ENCODE measurements at regions not wholly inside any gene's neighbourhood (a gene's known extent, or its start where the extent isn't known, plus 50 kb on each side); places are given as distances from the start of the nearest gene placed in this dataset.

DNA sequence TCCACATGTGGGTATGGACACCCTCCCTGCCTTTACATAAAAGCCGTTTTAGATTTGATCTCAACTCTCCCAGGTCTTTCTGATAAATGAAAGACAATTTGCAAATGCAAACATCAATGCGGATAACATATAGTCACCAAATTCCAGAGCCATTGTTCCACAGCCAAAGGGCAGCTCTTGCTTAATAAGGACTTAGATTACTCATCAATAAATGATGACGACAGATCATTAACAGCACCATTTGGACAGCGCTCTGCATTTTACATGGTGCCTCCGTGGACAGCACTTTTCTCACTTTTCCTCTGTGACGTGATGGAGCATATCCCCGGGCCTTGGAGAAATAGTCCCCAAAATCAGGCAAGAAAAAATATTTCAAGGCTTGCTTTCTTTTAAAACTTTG lies 370.3 kb upstream of the CELF2 start:
- peaks cover 4% of the 10 kb centered on the region for H3K4me1 Mint-ChIP-seq (ENCODE audit: low read depth, unreplicated experiment)
- Histone ChIP-seq H4K20me1 (ENCODE audit: insufficient read depth, low read length) (no peaks in the 10 kb centered on the region), H3K27me3 (ENCODE audit: insufficient read depth, low read length) (no peaks in the 10 kb centered on the region), H3K36me3 (ENCODE audit: insufficient read depth, low read length) (no peaks in the 10 kb centered on the region), H3K79me2 (ENCODE audit: insufficient read depth, low read length) (no peaks in the 10 kb centered on the region), H3K4me1 (ENCODE audit: insufficient read depth, low read length) (no peaks in the 10 kb centered on the region), H2AFZ (ENCODE audit: low read depth, low read length) (no peak overlapping the region), H3K4me2 (ENCODE audit: low read length) (no peak overlapping the region), H3K27ac (ENCODE audit: low read depth, low read length) (no peak overlapping the region), H3K4me3 (ENCODE audit: insufficient read depth, low read depth, low read length) (no peak overlapping the region), H3K9ac (ENCODE audit: low read length) (no peak overlapping the region), H3K9me3 (ENCODE audit: insufficient read depth, low read depth, low read length) (no peaks in the 10 kb centered on the region)
- H3K4me3 Mint-ChIP-seq (ENCODE audit: unreplicated experiment) = no peak overlapping the region
- peaks cover 5% of the 10 kb centered on the region for H3K27me3 Mint-ChIP-seq (ENCODE audit: low read depth, unreplicated experiment)
- FAIRE-seq (no peak), DNase-seq (ENCODE audit: low read depth) (no peak)
- peaks cover 5% of the 10 kb centered on the region for H3K9me3 Mint-ChIP-seq (ENCODE audit: unreplicated experiment)
- TF ChIP-seq EZH2 (IDR thresholded peaks at IDR 0.05; ENCODE audit: insufficient read depth, low read length) (no peak), CTCF (IDR thresholded peaks at IDR 0.05; ENCODE audit: insufficient read depth, low read depth, low read length) (no peak)
- H3K27ac Mint-ChIP-seq (ENCODE audit: unreplicated experiment) = no peak overlapping the region
- H3K36me3 Mint-ChIP-seq (ENCODE audit: low read depth, unreplicated experiment) = no peaks in the 10 kb centered on the region

- FAIRE-seq = no peak
- Histone ChIP-seq H3K27me3 (ENCODE audit: insufficient read depth, low read length) (no peaks in the 10 kb centered on the region), H3K9ac (ENCODE audit: low read length) (no peak overlapping the region), H3K9me3 (ENCODE audit: insufficient read depth, low read depth, low read length) (no peaks in the 10 kb centered on the region), H3K27ac (ENCODE audit: low read depth, low read length) (no peak overlapping the region), H3K79me2 (ENCODE audit: insufficient read depth, low read length) (no peaks in the 10 kb centered on the region), H3K4me1 (ENCODE audit: insufficient read depth, low read length) (no peaks in the 10 kb centered on the region), H3K36me3 (ENCODE audit: insufficient read depth, low read length) (no peaks in the 10 kb centered on the region), H3K4me3 (ENCODE audit: insufficient read depth, low read depth, low read length) (no peak overlapping the region), H3K4me2 (ENCODE audit: low read length) (no peak overlapping the region), H4K20me1 (ENCODE audit: insufficient read depth, low read length) (no peaks in the 10 kb centered on the region), H2AFZ (ENCODE audit: low read depth, low read length) (no peak overlapping the region)
- Mint-ChIP-seq H3K36me3 (ENCODE audit: low read depth, unreplicated experiment) (no peaks in the 10 kb centered on the region), H3K27me3 (ENCODE audit: low read depth, unreplicated experiment) (no peaks in the 10 kb centered on the region), H3K9me3 (ENCODE audit: unreplicated experiment) (peaks cover 8% of the 10 kb centered on the region), H3K4me1 (ENCODE audit: low read depth, unreplicated experiment) (no peaks in the 10 kb centered on the region), H3K4me3 (ENCODE audit: unreplicated experiment) (no peak overlapping the region), H3K27ac (ENCODE audit: unreplicated experiment) (no peak overlapping the region)
- no peak for DNase-seq (ENCODE audit: low read depth)
- TF ChIP-seq EZH2 (IDR thresholded peaks at IDR 0.05; ENCODE audit: insufficient read depth, low read length) = no peak
- TF ChIP-seq CTCF (IDR thresholded peaks at IDR 0.05; ENCODE audit: insufficient read depth, low read depth, low read length) = no peak
Measured at GRCh38 chr10:10657139-10657760, 360.4 kb upstream of the CELF2 start.

DNA sequence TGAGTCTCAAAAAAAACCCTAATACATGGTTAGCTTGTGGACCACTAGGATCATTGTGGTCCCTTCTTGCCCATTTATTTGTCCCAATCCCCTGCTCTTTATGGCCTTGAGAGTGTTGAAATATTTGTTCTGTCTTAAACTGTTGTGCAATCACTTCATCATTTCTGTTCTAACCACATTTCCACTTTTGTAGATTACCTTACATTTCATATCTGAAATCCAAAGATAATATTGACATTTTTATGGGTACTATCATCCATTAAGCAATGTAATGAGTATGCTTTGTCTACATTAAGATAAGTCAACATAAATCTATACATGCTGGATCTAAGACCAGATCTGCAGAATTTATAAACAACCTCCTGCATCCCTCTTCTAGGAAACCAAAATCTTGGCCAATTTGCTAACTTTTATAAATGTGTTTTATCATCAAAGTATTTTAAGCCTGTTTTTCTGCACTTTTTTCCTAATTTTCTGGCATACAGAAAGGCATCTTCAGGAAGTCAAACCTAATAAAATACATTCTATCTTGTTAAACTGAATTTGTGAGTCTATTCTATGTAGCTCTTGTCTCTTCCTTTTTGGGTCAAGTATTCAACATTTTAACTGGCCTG lies 359.4 kb upstream of the CELF2 start:
- no peak overlapping the region for H3K27ac Mint-ChIP-seq (ENCODE audit: unreplicated experiment)
- Histone ChIP-seq H3K27ac (ENCODE audit: low read depth, low read length) (no peak overlapping the region), H3K4me3 (ENCODE audit: insufficient read depth, low read depth, low read length) (no peak overlapping the region), H3K4me1 (ENCODE audit: insufficient read depth, low read length) (no peaks in the 10 kb centered on the region), H3K79me2 (ENCODE audit: insufficient read depth, low read length) (no peaks in the 10 kb centered on the region), H4K20me1 (ENCODE audit: insufficient read depth, low read length) (no peaks in the 10 kb centered on the region), H2AFZ (ENCODE audit: low read depth, low read length) (no peak overlapping the region), H3K4me2 (ENCODE audit: low read length) (no peak overlapping the region), H3K27me3 (ENCODE audit: insufficient read depth, low read length) (no peaks in the 10 kb centered on the region), H3K9me3 (ENCODE audit: insufficient read depth, low read depth, low read length) (no peaks in the 10 kb centered on the region), H3K36me3 (ENCODE audit: insufficient read depth, low read length) (no peaks in the 10 kb centered on the region), H3K9ac (ENCODE audit: low read length) (no peak overlapping the region)
- no peak overlapping the region for H3K4me3 Mint-ChIP-seq (ENCODE audit: unreplicated experiment)
- H3K4me1 Mint-ChIP-seq (ENCODE audit: low read depth, unreplicated experiment) = no peaks in the 10 kb centered on the region
- TF ChIP-seq CTCF (IDR thresholded peaks at IDR 0.05; ENCODE audit: insufficient read depth, low read depth, low read length) (no peak), EZH2 (IDR thresholded peaks at IDR 0.05; ENCODE audit: insufficient read depth, low read length) (no peak)
- peaks cover 6% of the 10 kb centered on the region for H3K9me3 Mint-ChIP-seq (ENCODE audit: unreplicated experiment)
- FAIRE-seq (no peak), DNase-seq (ENCODE audit: low read depth) (peak; percentile 3)
- no peaks in the 10 kb centered on the region for H3K36me3 Mint-ChIP-seq (ENCODE audit: low read depth, unreplicated experiment)
- no peaks in the 10 kb centered on the region for H3K27me3 Mint-ChIP-seq (ENCODE audit: low read depth, unreplicated experiment)
